CD1c-positive myeloid dendritic cell (primary cell): ENCODE measurements at regions not wholly inside any gene's neighbourhood (a gene's known extent, or its start where the extent isn't known, plus 50 kb on each side); places are given as distances from the start of the nearest gene placed in this dataset.
"Not testable (repeated sequence)": the region's sequence is repeated elsewhere in the genome, so short reads cannot be mapped to it uniquely, and the experiment has no call there.

Experiments used
- DNase-seq: peaks from one replicate; pipeline ENCODE4 v3.0.0-alpha.2; 2016; ENCODE audit errors: extremely low spot score

DNA sequence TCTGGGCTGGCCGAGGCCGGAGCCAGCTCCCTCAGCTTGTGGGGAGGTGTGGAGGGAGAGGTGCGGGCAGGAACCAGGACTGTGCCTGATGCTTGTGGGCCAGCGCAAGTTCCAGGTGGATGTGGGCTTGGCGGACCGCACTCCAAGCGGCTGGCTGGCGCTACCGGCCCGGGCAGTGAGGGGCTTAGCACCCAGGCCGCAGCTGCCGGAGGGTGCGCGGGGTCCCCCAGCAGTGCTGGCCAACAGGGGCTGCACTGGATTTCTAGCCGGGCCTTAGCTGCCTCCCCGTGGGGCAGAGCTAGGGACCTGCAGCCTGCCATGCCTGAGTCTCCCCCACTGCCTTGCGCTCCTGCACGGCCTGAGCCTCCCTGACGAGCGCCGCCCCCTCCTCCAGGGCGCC lies 242.8 kb downstream of the CCSER2 start:
- DNase-seq = no peak

DNA sequence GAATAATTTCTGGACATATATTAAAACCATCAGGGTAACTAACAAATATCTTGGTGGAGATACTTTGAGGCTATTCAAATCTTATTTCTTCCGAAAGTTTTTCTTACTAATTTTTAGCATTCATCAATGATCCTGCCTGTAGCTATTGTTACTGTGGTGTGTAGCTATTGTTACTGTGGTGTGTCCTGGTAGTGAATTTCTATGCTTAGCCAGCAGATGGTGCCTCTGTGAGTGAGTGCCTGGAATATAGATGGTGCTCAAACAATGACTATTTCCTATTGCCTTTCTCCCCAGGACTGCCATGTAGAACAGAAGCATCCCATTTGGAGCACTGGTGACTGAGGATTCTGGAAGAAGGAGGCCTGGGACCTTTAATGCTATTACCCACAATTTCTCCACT lies 245.7 kb downstream of the CCSER2 start:
- DNase-seq = no peak

DNA sequence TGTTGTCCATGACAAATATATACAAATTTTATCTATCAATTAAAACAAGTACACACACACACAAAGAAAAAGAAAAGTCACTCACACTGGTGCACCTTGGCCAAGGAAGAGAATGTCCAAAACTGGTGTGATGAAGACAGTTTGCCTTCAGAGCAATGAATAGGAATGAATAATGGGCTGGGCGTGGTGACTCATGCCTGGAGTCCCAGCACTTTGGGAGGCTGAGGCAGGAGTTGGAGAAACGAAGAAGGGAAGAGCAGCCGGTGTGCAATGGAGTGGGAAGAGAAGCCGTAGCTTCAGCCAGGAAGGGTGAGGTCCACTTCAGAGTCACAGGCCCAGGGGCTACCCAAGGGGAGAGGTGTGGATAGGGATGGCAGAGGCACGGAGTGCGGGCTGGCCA lies 253.6 kb downstream of the CCSER2 start:
- DNase-seq = no peak

DNA sequence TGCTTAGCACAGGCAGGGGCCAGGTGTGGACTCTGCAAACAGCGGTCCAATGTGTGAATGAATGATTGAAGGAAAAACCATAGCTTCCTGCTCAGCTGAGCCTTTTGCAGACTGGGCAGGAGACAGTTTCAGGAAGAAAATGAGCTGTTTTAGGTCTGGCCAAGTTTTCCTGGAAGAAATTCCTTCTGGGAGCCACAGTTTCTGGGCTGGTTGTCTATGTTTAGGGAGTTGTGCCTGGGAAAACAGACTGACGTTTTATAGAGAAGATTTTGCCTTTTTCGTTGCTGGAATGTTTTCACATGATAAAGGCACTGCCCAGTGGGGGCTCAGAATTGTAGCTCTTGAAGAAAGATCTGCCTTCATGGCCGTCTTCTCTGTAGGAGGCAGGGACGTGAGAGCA lies 255.1 kb downstream of the CCSER2 start:
- no peak for DNase-seq

DNA sequence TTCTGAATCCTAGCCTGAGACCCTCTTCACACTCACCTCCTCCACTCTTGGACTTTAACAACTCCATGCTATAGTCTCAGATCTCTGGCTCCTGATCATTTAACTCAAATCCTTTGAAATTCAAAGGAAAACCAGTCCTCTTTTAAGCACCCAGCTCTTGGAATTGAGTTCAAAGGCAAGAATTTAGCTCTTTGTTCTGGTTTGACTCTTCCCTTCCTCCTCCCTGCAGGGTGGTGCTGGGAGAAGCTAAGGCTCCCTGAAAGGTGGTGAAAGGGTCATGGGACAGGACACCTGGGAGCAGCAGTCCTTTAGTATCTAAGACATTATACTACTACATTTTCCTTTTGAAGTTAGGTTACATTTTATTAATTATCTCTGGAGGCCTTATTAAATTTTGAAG lies 259.4 kb downstream of the CCSER2 start:
- DNase-seq = no peak

DNA sequence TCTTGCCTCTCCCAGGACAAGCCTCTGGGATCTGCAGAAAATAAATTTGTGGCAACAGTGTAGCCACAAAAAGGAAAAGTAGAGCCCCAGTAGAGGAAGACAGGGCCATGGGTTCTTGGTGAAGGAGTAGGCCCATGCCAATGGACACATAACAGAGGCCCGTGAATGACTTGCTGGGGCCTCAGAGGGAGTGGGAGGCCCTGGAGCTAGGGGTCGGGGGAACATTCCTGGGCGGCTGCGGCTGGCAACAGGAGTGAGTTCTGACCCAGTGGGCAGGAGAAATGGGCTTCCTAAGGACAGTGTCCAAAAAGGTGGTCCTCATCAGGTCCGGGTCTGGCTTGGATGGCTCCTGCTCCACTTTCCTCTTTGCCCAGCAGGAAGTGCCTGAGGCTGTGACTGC lies 260.0 kb downstream of the CCSER2 start:
- no peak for DNase-seq

DNA sequence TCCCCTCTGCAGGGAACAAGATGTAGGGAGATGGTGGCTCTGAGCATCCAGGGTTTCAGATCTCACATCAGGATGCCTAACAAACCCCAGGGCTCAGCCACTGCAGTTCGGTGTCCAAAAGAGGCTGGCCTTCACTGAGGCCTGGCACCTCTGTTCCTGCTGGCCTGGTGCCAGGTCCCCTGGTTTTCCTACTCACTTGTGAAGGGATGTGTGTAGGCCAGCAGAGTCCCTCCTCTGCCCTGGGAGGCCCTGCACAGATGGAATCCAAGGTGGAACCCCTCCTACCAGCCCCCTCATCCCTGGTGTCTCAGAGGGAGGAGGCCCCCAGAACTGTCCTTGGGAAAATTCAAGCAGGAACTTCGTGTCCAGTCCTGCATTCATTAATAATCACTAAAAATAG lies 260.6 kb downstream of the CCSER2 start:
- DNase-seq = no peak

DNA sequence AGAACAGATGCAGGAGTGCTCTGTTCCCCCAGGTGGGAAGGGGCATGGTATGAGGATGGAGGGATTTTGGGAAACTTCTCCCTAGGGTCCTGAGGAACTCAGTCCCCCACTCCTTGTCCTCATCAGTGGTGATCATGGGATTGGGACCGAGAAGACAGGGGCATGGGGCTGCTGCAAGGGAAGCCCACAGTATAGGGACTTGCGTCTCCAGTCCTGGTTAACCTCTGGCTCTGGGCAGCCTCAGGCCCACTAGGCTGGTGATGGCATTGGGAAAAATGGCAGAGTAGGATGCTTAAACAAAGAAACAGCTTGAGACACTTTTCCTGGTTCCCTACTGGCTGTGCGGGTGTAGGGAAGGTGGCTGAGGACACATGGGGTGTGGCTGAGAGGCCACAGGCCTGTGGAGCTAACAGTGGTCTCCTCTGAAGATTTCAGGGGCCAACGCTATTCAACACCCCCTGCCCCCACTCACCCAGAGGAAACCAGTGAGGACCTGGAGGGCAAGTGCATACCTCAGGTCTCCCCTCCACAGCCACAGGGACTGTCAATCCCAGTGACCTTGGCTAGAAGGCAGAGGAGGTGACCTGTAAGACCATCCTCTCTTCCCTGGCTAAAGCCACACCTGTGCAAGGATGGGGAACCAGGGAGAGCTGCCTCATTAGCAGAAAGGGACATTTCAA lies 261.3 kb downstream of the CCSER2 start:
- no peak for DNase-seq

DNA sequence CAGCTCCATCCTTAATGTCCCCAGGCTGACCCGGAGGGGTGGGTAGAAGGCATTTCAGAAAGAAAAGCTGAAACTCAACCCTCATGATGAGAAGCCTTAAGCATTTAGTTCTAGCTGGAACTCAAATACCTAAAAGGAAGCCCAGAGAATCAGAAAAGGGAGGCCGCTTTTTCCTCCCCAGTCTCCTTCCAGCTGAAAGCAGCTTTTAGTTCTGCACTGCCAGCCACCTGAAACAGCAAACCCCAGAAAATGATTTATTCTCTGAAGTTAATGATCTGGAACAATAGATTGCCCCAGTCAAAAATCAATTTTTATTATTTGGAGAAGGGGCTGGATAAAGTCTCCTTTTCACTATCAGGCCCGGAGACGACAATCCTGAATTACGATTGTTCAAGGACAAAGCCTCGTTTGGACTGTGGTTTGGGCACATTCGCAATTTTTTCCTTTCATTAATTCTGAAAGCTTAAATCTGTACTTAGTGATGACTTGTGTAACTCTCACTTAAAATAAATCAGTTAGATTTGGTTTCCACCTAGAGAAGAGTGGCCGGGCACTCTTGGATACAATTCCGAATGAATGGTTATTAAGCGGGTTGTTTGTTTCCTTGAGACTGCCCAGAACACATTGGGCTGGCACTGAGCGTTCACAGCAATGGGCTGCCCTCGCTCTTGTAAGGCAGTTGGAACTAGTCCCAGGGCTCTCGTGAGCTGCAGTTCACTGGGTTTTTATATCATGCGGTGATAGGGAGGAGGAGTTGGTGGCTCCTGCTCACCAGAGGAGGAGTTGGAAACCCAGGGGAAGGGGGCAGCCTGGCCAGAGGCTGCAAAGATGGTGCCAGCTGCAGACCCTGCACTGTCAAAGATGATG lies 262.2 kb downstream of the CCSER2 start:
- DNase-seq = no peak

DNA sequence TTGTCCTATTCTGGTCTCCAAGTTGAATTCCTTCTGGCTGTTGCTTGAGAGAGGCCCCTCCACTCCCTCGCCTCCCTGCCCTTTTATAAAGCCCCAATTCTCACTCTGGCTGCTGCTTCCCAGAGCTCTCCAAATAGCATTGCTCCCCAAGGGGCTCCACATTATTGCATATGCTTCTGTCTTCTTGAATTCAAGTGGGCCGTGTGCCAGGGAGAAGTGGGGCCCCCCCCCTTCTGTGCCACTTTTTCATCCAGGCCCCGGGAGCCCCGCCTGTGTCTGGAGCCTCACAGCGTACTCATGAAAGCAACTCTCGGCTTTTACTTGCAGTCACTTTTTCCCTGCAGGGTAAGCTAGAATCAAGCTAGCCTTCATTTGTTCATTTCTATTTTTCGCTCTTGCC lies 265.1 kb downstream of the CCSER2 start:
- DNase-seq = no peak

DNA sequence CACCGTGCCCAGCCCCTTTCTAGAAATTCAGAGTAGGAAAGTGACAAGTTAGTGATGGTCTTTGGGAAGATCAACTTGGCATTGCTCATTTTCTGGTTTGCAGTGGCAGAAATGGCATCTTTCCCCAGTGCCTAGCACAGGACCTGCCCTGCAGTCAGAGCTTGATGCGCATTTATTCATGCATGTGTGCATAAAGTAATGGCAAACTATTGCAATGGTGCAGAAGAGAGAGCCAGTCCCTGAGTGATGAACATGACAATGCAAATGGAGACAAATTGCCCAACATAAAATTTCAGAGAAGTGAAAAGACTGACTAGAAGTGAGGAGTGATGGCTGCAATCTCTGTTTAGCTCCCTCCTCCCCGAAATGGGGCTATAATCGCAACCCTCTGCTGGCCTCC lies 268.2 kb downstream of the CCSER2 start:
- no peak for DNase-seq

DNA sequence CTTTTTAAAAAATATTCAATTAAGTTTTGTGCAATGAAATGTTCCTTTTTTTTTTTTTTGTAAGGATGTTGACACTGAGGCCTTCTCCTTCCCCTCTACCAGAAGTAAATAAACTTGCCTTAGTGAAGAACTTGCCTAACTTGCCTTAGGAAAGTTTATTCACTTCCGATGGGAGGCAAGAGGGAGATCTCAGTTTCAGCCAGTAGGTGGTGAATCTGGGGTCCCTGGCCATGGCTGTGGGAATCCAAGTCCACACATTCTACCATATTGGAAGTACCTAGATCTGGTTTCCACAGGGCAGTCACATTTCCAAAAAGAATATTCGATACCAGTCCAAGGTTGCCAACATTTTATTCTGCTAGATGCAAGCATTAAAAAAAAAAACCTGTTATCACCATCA lies 270.9 kb downstream of the CCSER2 start:
- no peak for DNase-seq

DNA sequence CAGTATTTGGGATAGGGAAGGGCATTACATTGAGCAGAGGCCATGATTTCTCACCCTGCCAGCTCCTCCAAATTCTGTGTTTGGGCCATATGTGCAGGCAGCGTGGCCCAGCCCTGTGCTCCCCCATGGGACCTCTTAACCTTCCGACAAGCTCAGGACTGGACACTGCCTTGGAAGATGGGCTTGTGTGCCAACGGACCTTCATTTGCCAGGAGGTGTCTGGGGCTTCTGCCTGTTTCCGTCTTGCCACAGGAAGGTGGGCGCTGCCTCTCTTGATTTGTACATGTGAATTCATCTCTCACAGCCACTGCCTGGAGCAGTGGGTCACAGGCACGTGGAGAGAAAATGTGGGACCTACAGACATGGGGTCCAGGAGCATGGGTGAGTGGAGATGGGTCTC lies 272.6 kb downstream of the CCSER2 start:
- no peak for DNase-seq

DNA sequence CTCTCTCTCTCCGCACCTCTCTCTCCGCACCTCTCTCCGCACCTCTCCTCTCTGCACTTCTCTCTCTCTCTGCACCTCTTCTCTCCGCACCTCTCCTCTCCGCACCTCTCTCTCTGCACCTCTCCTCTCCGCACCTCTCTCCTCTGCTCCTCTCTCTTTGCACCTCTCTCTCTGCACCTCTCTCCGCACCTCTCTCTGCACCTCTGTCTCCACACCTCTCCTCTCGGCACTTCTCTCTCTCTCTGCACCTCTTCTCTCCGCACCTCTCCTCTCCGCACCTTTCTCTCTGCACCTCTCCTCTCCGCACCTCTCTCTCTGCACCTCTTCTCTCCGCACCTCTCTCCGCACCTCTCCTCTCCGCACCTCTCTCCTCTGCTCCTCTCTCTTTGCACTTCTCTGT lies 274.2 kb downstream of the CCSER2 start:
- not testable (repeated sequence) for DNase-seq

DNA sequence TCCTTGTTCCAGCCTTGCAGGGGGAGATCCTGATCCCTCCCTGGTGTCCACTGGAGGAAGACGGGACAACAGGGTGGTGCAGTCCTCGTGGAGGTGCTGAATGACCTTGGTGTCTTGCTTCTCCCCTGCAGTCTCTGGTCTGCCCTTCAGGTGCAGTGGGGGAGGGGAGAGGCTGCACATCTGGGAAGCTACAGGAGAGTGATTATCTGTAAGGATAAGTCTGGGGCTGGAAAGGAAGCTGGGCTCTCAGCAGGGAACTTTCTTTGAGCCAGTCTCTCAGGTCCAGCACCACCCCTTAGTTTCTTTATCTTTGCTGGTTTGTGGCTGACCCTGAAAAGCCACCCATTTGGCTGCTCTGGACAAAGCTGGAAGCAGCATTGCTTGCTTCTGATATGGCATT lies 275.6 kb downstream of the CCSER2 start:
- no peak for DNase-seq

DNA sequence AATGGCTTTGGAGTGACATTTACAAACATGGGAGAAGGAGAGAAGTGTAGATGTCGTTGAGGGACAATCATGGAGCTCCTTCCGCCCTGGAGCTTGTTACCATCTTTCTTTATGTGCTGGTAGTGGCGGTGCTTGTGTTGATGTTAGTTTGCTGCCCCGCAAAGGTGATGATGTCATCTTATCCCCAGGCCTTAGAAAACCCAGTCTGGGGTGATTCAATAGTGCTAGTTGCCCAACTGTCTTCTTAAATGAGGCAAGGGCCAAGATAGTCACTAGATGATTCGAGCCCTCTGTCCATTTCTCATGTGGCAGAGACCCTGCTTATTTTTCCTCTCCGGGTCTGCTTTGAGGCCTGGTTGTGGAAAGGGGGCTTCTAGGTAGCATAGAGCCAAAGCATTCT lies 277.4 kb downstream of the CCSER2 start:
- no peak for DNase-seq

DNA sequence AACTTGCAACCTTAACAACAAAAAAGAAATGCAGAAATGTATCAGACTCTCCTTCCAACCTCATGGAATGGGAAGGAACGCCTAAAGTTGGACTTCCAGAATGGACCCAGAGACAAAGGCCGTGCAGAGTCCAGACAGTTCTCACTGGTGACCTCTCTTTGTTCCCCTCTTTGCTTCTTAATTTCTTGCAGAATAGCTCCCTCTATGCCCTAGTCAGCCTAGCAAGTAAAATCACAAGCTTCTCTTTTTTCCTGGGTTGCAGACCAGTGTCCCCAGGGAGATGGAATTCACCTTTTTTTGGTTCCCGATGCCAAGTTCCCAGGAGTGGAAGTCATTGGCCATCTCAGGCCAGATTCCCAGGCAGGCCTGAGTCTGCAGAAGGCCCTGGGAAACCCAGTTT lies 278.0 kb downstream of the CCSER2 start:
- no peak for DNase-seq

DNA sequence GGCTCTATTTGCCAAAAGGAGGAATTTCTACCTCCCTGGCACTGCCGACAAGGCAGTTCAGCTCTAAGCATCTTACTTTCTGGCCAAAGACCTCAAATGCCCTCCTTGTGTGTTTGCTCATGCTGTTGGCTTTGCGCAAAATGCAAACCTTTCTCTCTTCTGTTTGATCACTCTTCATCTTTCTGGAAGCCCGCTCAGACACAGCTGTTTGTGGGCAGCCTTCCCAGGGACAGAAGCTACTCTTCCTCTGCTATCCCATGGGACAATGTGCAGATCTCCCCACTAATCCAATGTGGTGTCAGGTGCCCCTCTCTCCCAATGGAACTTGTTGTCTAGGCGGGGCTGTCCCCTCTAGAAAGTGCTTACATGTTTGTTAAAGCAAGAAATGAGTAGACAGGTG lies 278.7 kb downstream of the CCSER2 start:
- no peak for DNase-seq

DNA sequence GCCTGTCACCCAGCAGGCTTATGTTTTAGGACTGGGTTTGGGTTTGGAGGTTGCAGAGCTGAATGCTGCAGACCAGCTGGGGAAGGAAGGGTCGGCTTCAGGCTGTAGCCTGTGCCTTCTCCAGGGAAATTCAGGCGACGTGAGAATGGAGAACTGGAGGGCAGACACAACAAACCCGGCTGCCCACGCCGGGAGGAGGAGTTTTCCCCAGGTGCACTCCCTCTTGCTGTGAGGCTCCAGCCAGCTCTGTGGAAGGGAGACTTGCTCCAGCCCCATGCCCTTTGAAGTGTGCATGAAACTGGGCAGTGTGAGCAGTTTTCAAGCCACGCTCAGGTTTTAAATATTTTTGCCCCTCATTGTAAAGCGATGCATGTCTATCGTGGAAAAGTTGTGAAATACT lies 279.1 kb downstream of the CCSER2 start:
- DNase-seq = no peak

DNA sequence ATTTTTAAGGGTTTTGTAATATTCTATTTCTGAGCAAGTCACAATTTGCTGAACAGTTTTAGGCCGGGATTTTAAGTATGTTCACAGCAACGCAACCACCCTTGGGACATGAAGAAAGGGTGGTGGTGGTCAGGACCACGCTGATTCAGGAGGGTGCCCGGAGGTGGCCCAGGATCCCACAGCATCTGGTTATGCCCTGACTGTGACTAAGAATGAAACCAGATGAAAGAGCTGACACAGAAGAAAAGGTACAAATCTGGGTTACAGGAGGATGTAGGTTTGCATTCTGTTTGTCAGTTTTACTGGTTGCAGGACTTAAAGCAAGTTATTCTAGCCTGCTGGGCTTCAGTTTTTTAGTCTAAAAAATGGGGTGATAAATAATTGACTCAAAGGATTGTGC lies 279.7 kb downstream of the CCSER2 start:
- no peak for DNase-seq

DNA sequence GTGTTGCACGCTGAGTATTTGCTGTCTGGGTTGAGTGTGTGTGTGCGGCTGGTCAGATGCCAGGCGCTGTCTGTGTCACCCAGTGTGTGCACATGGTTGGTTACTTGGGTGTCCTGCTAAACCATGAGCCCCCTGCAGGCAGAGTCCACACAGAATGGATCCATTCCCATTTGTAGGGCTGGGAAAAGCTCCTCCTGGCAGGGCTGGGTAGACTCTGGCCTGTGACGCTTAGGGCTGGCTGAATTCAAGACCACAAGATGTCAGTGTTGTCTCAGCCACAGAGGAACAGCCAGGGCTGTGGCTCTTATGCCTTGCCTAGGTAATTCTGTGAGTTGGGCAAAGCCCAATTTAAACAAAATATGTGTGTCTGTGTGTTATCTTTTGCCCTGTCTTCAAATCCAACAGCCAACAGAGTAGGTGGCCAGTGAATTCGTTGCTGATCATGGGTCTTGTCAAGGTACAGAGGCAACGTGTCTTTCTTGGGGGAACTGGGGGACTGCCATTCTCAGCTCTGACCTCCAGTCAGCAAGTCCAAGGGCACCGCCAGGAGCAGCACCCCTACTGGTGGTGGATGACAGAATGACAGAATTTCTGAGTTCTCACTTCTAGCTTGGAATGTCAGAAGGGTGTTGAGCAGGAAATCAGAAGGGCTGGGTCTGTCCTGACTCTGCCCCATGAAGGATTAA lies 285.1 kb downstream of the CCSER2 start:
- DNase-seq = no peak

DNA sequence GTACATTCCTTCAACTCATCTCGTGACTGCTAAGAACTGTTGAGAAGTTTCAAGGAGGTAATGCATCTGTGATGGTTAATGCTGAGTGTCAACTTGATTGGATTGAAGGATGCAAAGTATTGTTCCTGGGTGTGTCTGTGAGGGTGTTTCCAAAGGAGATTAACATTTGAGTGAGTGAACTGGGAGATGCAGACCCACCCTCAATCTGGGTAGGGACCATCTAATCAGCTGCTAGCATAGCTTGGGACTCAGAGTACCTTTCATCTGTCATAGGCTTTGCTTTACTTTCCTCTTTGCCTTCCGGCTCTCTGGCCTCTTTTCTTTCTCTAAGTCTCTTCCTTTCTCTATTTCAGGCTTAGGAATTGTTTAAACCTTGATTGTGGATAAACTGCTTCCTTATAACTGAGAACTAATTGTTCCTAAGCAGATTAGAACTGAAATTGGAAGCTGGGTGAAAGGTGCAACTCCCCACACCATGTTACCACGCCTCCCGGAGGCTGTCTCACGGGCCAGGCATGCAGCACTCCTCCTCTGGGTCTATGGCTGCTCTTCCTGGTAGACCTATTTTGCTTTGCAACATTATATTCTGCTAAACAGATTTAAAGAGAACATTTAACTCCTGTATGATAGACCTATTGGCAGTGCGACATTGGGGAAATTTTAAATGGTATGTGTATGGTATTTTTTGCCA lies 298.2 kb downstream of the CCSER2 start:
- DNase-seq = no peak
